NCI-H748 (cell line): ENCODE measurements at regions not wholly inside any gene's neighbourhood (a gene's known extent, or its start where the extent isn't known, plus 50 kb on each side); places are given as distances from the start of the nearest gene placed in this dataset.

Experiments
- DNase-seq: peaks from one replicate; lab custom pipeline; 2025; ENCODE audit not compliant: unreplicated experiment; lab: John Stamatoyannopoulos, UW

DNA sequence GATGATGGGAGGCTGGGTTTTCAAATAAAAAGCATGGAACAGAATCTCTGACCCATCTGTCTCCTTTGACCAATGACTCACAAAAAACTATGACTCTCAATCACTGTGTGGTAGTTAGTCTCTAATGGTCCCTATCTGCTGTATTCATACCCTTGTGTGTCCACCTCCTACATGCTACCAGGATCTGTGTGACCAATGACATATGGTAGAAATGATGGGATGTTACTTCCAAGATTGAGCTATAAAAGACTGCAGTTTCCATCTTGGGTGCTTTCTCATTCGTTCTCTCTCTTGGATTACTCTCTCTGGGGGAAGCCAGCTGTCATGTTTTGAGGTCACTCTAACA lies 144.7 kb upstream of the BTG1 start:
- no peak for DNase-seq

DNA sequence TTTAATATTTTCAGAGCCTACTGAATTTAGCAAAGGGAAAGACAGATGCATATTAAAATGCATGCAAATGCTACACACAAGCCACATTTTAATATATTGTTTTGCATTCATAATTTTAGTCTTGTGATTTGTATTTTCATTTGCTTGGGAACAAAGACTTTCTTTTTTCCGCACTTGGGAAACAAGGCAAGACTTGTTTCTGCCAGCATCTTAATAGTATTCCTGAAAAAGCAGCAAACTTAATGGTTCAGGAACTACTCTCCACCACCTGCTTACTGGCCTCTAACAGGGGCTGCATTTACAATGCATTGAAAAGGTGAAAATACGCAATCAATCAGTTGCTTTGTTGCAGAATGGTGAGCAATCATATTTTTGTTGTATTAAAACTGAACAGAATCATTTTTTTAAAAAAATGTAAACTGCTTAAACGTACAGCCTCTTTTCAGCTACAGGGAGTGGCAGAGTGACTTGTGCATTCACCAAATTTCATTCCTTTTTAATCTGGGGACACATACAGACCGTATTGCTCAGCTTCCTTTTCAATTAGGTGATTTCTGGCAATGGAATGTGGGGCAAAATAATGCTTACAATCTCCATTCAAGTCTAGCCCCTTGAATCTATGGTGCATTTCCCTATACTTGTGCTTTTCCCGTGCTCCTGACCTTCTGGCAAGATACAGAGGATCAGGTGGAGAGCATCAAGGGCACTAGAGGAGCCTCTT lies 144.1 kb upstream of the BTG1 start:
- DNase-seq, result no peak

DNA sequence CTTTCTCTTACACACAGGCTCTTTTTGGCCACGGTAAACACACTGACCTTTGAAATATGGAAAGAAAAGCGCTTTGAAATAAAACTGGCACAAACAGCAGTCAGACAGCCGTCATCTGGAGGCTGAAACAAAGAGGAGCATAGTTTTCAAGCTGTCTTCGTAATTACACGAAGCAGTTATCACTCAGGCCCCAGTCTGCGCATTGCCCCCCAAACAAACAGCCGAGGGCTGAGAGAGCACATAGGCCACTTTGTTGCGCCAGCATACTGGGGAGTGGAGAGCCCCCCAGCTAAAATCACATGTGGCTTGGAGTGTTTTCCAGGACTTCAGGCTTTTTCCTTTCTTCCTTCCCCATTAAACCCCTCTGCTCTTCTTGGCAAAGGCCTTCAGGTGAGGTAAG lies 142.9 kb upstream of the BTG1 start:
- DNase-seq, result peak; percentile 18

DNA sequence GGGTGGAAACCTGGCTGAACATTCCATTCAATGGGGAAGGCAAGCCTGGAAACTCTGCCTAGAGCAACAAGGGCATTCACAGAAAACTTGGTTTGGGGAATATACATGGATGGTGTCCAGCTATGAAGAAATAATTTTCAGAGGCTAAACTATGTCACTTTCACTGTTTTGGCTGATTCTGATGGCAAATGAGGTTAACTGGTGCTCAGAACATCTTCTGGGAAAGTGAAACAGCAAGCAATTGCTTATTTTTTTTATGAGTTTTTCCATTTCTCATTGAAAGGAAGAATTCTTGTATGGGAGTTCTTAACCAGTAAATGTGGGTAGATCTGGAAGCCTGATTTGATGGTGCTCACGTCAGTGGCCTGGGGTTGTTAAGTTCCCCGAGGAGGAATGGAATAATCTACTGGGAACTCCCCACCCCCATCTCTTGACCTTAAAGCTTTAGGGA lies 132.8 kb upstream of the BTG1 start:
- no peak for DNase-seq

DNA sequence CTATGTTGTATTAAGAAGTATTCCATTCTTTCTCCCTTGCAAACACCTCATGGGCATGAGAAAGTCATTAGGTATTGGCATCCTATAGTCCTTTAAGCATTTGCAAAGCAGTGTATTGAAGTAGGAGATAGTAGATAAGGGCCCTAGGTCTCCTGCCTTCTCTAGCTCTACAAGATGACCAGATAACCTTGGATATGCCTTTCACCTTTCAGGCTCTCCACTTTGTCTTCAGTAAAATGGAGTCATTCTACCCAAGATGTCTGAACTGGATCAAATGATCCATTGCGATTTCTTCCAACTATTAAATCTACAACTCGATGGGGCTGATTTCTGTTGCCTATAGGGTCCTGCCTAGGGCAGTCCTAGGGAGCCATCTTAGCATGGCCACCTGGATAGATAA lies 132.1 kb upstream of the BTG1 start:
- no peak for DNase-seq

DNA sequence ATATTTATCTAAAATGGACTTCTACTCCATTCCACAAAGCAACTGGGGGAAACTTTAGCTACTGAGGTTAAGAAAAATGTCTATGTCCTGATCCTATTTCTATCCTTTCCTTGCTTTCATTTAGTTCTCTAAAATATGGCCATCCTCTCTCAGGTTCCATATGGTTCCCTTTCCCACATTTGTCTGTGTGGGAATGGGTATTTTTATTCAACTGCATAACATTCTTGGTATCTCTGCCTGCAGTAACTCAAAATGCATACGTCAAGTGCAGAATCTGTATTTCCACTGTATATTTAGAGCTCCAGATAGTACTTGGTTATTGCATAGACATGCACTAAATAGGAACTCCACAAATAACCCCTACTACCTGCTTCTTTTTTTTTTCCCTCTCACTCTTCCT lies 130.6 kb upstream of the BTG1 start:
- DNase-seq, result no peak

DNA sequence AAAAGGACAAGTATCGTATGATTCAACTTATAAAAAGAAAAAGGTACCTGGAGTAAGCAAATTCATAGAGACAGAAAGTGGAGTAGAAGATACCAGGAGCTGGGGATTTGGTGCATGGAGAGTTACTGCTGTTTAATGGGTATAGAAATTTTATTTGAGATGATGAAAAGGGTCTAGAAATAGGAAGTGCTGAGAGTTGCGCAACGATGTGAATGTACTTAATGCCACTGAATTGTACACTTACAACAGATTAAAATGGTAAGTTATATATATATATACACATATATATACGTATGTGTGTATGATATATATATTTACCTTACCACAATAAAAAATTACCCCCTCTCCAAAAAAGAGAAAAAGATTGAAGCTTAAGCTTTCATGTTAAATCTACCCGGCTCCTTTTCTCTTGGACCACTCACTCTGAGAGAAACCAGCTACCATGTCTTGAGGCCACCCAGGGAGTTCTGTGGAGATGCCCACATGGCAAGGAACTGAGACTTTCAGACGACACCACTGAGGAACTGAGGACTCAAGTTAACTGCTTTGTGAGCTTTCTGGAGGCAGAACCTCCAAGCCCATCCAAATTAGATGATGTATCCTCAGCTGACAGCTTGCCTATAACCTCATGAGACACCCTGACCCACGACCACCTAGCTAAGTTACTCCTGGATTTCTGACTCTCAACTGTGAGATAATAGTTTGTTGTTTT lies 130.0 kb upstream of the BTG1 start:
- DNase-seq, result no peak

DNA sequence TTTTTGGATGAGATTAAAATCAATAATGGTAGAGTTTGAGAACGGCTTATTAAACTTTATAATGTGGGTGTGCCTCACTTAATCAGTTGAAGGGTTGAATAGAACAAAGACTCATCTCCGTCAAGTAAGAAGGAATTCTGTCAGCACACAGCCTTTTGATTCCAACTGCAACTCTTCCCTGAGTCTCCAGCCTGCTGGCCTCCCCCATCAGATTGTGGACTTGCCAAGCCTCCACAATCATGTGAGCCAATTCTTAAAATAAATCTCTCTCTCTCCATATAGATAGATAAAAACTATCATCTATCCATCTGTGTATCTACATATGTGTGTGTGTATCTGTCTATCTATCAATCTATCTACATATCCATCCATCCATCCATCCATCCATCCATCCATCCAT lies 127.4 kb upstream of the BTG1 start:
- DNase-seq, result no peak

DNA sequence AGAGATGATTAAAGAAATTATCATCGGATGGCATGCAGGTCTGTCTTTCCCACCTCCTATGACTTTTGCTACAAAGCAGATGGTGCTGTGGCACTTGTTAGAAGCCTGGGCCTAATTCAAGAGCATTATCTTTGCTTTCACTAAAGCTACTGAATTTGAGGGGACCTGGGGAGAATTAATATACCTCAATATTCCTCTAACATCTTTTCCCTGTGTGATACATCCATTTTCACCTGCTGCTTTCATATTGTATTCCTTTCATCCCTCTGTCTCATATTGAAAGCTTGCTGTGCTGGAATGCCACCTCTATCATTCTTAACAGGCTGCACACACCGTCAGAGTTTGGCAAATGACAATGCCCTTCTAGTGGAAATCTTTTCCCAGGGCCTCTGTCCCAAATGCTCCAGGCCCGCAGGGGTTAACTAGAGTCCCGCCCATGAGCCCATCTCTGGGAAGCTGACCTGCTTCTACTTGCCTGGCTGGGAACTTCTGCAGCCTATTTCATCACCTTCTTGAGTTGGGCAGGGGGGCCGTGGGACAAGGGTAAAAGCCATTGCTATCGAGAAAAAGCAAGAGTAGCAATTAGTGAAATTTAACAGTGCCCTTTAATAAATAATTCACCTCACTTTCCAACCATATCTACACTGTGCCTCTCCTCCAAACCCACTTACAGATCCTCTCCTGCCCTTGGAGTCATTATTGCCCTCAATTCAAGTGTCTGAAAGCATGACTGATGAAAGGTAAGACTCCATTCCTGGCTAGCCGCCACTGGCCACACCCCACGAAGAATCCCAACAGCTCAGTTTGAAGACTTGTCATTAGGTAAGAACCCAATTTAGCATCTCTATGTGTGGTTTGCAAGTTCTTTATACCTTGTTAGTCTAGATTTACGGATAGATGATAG lies 126.7 kb upstream of the BTG1 start:
- DNase-seq, result no peak

DNA sequence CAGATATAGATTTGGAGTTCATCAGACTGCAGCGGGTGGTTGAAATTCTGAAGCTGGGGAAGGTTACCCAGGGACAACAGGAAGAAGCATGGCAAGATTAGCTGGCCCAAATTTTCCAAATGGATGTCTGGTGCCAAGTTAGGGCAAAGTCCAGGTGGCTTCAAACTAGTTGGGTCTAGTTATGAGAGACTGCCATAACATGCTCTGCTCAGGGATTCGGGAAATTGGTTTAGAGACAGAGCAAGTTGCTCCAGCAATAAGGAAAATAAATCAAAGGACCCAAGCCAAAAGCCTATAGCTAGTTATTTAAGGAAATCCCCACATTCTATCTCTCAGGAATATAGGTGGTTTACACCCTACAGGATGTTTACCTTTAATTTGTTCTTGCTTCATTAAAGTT lies 125.7 kb upstream of the BTG1 start:
- no peak for DNase-seq

DNA sequence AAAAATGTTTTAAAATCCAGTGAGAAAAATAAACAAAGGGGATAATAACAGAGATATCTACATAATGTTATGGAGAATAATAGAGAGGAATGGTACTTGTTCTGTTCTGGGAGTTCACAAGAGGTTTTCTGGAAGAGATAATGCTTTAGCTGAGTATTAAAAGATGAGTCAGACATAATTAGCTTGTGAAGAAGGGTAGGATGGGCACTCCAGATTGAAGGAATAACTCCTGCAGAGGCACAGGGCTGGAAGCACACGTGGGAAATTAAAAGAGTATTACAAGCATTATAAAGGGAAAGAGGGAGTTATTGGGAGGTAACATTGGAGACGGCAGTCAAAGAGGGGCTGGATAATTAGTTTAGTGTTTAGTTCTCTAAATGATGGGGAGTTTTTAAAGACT lies 124.9 kb upstream of the BTG1 start:
- DNase-seq, result no peak

DNA sequence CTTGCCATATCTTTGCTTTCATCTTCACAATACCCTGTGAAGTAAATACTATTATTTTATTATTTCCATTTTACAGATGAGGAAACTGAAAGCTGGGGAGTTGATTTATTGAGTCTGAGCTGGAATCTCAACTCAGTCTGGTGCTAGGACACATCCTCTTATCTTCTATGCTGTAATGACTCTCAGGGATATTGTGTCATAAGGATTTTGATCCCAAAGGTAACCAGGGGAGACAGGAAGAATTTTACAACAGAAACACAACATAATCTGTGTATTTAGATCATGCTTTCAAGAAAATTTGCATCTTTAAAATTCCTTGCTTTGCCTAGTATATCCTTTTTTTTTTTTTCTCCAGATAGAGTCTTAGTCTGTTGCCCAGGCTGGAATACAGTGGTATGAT lies 123.3 kb upstream of the BTG1 start:
- no peak for DNase-seq

DNA sequence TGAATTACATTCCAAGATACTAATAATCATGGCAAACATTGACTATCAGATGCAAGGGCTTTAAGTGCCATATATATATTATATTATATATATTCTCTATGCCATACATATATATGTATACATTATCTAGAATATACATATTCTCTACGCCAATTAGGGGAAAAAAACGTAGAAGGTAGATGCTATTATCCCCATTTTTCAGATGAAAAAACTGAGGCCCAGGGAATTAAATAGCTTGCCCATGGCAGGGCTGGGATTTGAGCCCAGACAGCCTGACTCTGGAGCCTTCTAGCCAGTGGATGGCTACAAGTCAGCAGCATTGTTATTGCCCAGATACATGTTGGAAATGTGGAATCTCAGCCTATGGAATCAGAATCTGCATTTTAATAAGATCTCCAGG lies 116.0 kb upstream of the BTG1 start:
- no peak for DNase-seq

DNA sequence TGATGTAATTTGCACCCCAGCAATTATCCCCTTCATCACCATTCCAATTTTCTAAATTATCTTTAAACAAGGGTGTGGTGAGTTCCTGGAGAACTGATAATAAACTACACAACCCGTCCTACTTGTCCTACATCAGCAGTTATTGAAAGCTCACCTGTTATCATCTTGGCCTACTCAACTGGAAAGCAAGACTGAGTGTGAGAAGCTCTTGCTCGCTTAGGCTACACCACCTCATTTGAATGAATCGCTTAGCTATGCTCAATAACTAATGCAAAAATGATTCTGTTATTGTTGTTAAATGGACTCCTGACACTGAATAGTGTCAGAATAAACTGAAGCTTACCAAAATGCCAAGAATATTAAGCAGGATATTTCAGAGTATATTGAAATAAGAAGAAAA lies 115.4 kb upstream of the BTG1 start:
- DNase-seq, result peak; percentile 85

DNA sequence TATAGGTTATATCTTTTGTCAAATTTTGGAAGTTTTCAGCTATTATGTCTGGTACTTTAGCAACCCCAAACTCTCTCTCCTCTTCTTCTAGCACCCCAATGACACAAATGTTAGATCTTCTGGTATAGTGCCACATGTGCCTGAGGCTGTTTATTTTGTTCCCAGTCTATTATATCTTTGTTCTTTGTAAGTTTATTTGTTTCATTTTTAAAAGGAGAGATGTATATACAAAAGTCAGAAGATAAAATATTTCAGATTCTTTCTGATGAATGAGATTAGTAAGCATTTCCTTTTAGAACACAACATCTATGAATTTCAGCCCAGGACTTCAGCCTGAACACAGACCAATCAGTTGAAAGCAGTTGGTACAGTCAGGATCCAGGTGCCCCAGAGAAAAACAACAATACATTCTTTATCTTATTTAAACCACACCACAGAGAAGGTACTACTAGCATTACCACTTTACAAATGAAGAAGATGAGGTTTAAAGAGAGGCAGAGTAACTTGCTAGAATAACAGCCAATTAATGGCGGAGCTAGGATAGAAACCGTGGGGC lies 114.1 kb upstream of the BTG1 start:
- DNase-seq, result no peak

DNA sequence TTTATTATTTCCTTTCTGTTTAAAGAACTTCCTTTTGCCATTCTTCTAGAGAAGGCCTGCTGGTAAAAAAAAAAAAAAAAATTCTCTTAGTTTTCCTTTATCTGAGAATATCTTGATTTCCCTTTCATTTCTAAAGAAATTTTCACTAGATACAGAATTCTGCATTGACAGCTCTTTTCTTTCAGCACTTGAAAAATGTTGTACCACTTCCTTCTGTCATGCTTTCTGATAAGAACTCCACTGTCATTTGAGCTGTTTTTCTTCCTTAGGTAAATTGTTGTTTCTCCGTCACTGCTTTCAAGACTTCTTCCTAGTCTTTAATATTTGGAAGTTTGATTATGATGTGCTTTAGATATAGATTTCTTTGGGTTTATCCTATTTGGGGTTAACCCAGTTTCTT lies 113.6 kb upstream of the BTG1 start:
- no peak for DNase-seq

DNA sequence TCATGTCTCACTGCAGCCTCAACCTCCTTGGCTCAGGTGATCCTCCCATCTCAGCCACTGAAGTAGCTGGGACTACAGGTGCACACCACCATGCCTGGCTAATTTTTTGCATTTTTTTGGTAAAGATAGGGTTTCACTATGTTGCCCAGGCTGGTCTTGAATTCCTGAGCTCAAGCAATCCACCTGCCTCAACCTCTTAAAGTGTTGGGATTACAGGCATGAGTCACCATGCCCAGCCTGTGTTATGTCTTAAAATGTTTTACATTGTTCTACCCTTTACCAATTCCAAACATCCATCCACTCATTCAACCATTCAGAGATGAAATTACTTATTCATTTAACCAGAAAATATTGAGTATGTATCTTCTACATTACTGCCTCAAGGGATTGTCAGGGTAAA lies 111.6 kb upstream of the BTG1 start:
- DNase-seq, result no peak

DNA sequence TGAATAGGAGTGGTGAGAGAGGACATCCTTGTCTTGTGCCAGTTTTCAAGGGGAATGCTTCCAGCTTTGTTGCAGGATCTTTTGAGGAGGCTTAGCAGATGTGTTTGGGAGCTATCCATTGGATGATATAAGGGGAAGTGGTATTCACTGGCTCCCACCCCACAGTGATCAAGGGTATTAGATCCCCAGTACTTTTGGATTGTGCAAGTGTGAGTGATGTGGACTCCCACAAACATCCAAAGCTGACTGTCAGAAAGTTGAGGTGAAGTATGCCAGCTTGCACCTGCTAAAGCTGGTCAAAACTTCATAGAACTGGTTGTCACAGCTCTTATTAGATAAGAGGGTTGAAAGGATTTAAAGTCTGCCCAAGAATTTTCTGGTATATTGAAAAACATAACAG lies 110.1 kb upstream of the BTG1 start:
- DNase-seq, result no peak

DNA sequence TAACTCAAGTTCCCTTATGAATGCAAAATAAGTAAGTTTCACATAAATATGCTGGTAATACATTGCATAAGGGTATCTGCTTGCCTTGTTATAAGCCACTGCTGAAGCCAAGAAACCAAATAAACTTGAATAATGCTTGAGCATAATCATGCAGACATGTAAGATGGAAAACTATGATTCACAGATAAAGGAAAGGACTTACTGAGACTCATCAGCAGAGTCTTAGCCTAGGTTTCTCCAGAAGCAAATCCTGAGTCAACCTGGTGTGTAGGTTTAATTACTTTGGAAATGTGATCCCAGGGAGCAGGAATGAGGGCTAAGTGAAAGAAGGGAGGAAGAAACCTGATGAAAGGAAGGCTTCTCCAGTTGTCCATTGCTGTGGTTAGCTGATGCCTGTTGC lies 107.7 kb upstream of the BTG1 start:
- DNase-seq, result no peak

DNA sequence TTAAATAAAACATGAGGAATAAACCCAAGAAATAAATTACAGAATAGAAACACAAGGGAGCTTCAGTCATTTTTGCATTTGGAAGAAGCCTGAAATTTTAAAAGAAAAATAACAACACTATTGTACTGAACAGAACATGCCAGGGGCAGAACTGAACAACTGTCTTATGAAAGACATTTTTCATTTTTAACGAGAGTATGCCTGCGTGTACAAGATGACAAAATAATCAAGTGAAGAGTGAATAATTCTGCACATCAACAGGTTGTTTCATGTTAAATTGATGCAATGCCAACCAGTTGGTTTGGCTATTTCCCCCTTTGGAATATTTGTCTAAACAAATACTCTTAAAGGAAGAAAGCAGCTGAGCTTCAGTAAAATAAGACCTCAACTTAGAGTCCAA lies 103.3 kb upstream of the BTG1 start:
- DNase-seq, result no peak

DNA sequence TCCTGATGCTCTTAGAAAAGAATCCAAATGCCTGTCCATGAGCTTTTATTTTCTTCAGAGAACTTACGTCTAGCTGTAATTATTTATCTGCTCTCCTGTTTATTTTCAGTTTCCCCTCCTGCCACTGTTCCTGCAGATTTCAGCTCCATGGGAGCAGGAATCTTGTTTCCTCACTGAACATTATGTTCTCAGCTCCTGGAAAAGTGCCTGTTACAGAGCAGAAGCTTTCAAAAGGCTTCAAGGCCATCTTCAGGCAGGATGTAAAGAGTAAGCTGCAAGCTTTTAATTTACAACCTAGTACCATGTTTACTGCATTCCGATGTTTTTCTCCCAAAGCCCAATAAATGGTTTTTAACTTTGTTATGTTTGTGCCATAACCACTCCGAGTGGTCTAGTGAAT lies 98.4 kb upstream of the BTG1 start:
- DNase-seq, result peak; percentile 9

DNA sequence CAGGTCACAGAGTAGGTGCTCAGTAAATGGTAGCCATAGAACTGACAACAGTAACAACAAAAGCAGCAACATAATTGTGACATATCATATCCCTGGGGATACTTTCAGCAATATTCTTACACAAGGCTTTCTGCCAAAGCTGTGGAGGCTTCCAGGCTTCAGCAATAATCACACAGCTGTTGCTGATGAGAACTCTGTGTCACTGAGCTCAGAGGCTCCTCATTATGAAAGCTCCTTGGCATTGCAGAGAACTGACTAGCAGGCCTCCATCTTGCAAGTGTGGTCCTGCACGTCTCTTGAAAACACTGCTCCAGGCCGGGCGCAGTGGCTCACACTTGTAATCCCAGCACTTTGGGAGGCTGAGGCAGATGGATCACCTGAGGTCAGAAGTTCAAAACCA lies 97.3 kb upstream of the BTG1 start:
- no peak for DNase-seq
